B cell (primary cell): ENCODE measurements at regions not wholly inside any gene's neighbourhood (a gene's known extent, or its start where the extent isn't known, plus 50 kb on each side); places are given as distances from the start of the nearest gene placed in this dataset.
"Not testable (repeated sequence)": the region's sequence is repeated elsewhere in the genome, so short reads cannot be mapped to it uniquely, and the experiment has no call there.

Experiments used
- ATAC-seq: fragments of 200-7000 bp; cut with Tn5 transposase; one replicate; pipeline ENCODE4 v1.10.0; 2021; ENCODE audit warnings: low read depth, mild to moderate bottlenecking, moderate number of reproducible peaks, moderate library complexity
- CTCF ChIA-PET: fragments of 350-600 bp; sonication (Branson Sonifier 250); formaldehyde crosslinking; loops from one replicate; lab custom pipeline; 2021; ENCODE audit warnings: antibody characterized with exemption, inconsistent platforms; lab: Charles Lee
- POLR2A ChIA-PET: fragments of 350-600 bp; sonication (Branson Sonifier 250); formaldehyde crosslinking; loops from one replicate; lab custom pipeline; 2021; ENCODE audit warnings: antibody characterized with exemption; lab: Charles Lee
- DNase-seq: peaks from one replicate; pipeline ENCODE4 v3.0.0; 2013
- H2AFZ ChIP-seq: 2 replicates; pipeline ENCODE4 v1.6.1; 2012; ENCODE audit warnings: mild to moderate bottlenecking, low read depth, low read length; ENCODE audit not compliant: insufficient read depth, poor library complexity, severe bottlenecking
- H3K27ac ChIP-seq, 2 donors: 1 replicate in 1 of 2; 2 replicates in 1 of 2; pipeline ENCODE4 v1.5.1; 2012 to 2013; ENCODE audit warnings: low read length in 2 of 2, mild to moderate bottlenecking in 2 of 2, moderate library complexity in 1 of 2
- H3K27me3 ChIP-seq, 4 experiments: fragments of 200-600 bp in 1 of 4; sonication (generic) in 1 of 4; replicated peaks in 1 of 4; 1 replicate in 2 of 4; 2 replicates in 2 of 4; pipeline versions ENCODE4 v1.6.1 to v1.7.0; 2013 to 2016; ENCODE audit warnings: low read length in 3 of 4, mild to moderate bottlenecking in 2 of 4, mixed read lengths in 1 of 4, moderate library complexity in 1 of 4; ENCODE audit not compliant: insufficient read depth in 4 of 4, control insufficient read depth in 3 of 4; ENCODE audit errors: control extremely low read depth in 1 of 4
- H3K36me3 ChIP-seq, 2 experiments: replicated peaks in 1 of 2; 1 replicate in 1 of 2; 2 replicates in 1 of 2; pipeline versions ENCODE4 v1.6.1 to v1.7.1; 2013; ENCODE audit warnings: low read length in 1 of 2; ENCODE audit not compliant: insufficient read depth in 2 of 2, control insufficient read depth in 1 of 2; ENCODE audit errors: control extremely low read depth in 1 of 2, extremely low read depth in 1 of 2
- H3K4me1 ChIP-seq, 2 donors: fragments of 200-600 bp in 1 of 2; sonication (generic) in 1 of 2; 1 replicate in 1 of 2; 2 replicates in 1 of 2; pipeline versions ENCODE4 v1.5.1 to v1.6.1; 2013 to 2017; ENCODE audit warnings: low read length in 2 of 2; ENCODE audit not compliant: control insufficient read depth in 2 of 2, insufficient read depth in 2 of 2
- H3K4me2 ChIP-seq: replicated peaks from 2 replicates; pipeline ENCODE3; 2012; ENCODE audit warnings: mild to moderate bottlenecking, low read depth, low read length; ENCODE audit not compliant: poor library complexity, severe bottlenecking
- H3K4me3 ChIP-seq, 5 experiments: fragments of 200-600 bp in 1 of 5; sonication (generic) in 1 of 5; 1 replicate in 3 of 5; 2 replicates in 2 of 5; pipeline versions ENCODE4 v1.5.1 to v1.7.0; 2011 to 2016; ENCODE audit warnings: low read length in 4 of 5, mild to moderate bottlenecking in 4 of 5, low read depth in 2 of 5, control low read depth in 1 of 5, moderate library complexity in 1 of 5; ENCODE audit not compliant: insufficient read depth in 1 of 5; ENCODE audit errors: control extremely low read depth in 1 of 5, extremely low read depth in 1 of 5
- H3K79me2 ChIP-seq: fragments of 200-600 bp; sonication (generic); one replicate; pipeline ENCODE4 v1.6.0; 2016; ENCODE audit warnings: low read length; ENCODE audit not compliant: control insufficient read depth, insufficient read depth
- H3K9ac ChIP-seq: fragments of 200-600 bp; sonication (generic); 2 replicates; pipeline ENCODE4 v1.6.1; 2017; ENCODE audit warnings: mild to moderate bottlenecking, low read length, moderate library complexity
- H3K9me3 ChIP-seq, 3 donors: one replicate each; pipeline versions ENCODE4 v1.6.1 to v1.7.1; 2013; ENCODE audit warnings: low read length in 2 of 3; ENCODE audit not compliant: control insufficient read depth in 2 of 3, insufficient read depth in 1 of 3; ENCODE audit errors: control extremely low read depth in 1 of 3
- H4K20me1 ChIP-seq: 2 replicates; pipeline ENCODE4 v1.6.0; 2012; ENCODE audit warnings: mild to moderate bottlenecking, low read length; ENCODE audit not compliant: insufficient read depth, control insufficient read depth, poor library complexity, severe bottlenecking
- H3K27ac Mint-ChIP-seq: one replicate; pipeline ENCODE4 v1.8.0; 2021; ENCODE audit warnings: mixed read lengths
- H3K27me3 Mint-ChIP-seq: one replicate; pipeline ENCODE4 v1.8.0; 2021; ENCODE audit warnings: mixed read lengths
- H3K4me1 Mint-ChIP-seq: one replicate; pipeline ENCODE4 v1.8.0; 2021; ENCODE audit warnings: mixed read lengths
- H3K4me3 Mint-ChIP-seq: one replicate; pipeline ENCODE4 v1.8.0; 2021; ENCODE audit warnings: mixed read lengths
- H3K9me3 Mint-ChIP-seq: one replicate; pipeline ENCODE4 v1.8.0; 2022; ENCODE audit warnings: mixed read lengths; ENCODE audit not compliant: insufficient read depth
- EZH2 ChIP-seq: IDR thresholded peaks from 2 replicates; pipeline ENCODE4 v1.6.1; 2012; ENCODE audit warnings: borderline replicate concordance, low read depth, mild to moderate bottlenecking, moderate library complexity, low read length; ENCODE audit not compliant: insufficient read depth, poor library complexity, severe bottlenecking
- WGBS: methylation state at CpG from one replicate; pipeline ENCODE4 v1.1.5; 2013; ENCODE audit warnings: missing lambda C conversion rate; ENCODE audit not compliant: insufficient coverage; 5-methylcytosine and 5-hydroxymethylcytosine counted together
- intact Hi-C: fragments of 100-400 bp; cut with micrococcal nuclease; formaldehyde crosslinking; loops from one replicate; pipeline ENCODE4 v1.10.0; 2022
- TF ChIP-seq, protein P1 (sequence below): fragments of 200-600 bp; IDR thresholded peaks from one replicate; pipeline ENCODE4 v1.8.0; 2022; ENCODE audit warnings: antibody characterized with exemption, mild to moderate bottlenecking

DNA sequence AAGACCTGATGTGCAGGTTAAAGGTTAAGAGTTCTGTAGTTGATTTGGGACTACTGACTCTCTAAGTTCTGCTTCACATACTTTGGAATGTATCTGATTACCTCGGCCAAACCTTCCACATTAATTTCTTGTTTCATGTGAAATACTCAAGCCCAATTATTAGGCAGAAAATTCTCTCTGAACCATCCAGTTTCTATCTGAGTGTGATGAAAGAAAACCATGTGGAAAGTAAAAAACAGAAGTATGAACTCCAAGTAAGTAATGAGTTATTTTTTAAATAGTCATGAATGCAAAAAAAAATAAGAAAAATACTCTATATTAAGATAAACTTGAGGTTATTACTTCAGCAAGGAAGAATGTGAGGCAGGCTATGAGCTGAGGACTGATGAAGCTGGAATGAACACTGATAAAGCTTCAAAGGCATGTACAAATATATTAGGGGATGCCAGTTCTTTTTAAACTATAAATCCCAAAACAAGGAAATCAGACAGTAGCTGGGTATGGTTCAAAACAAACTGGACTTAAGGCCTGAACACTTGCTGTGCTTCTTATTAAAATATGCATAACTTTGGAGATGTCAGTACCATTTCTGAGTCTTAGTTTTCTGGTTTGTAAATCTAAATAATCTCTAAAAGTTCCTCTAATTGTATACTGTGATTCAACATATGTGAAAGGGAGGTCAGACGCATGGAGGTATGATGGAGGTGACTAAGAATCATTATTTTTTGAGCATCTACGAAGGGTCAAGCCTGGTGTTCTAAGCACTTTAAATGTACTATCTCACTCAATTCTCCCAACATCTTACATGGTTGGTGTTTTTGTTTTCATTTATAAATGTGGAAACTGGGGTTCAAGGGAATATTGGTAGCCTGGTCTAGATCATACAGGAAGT, 59.6 kb downstream of the COL6A6 start:
- no peak for TF ChIP-seq EZH2
- TF ChIP-seq, protein P1, sequence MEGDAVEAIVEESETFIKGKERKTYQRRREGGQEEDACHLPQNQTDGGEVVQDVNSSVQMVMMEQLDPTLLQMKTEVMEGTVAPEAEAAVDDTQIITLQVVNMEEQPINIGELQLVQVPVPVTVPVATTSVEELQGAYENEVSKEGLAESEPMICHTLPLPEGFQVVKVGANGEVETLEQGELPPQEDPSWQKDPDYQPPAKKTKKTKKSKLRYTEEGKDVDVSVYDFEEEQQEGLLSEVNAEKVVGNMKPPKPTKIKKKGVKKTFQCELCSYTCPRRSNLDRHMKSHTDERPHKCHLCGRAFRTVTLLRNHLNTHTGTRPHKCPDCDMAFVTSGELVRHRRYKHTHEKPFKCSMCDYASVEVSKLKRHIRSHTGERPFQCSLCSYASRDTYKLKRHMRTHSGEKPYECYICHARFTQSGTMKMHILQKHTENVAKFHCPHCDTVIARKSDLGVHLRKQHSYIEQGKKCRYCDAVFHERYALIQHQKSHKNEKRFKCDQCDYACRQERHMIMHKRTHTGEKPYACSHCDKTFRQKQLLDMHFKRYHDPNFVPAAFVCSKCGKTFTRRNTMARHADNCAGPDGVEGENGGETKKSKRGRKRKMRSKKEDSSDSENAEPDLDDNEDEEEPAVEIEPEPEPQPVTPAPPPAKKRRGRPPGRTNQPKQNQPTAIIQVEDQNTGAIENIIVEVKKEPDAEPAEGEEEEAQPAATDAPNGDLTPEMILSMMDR, result no peak
- DNase-seq, result no peak
- intact Hi-C loops, result no loop called here
- WGBS, result no CpG with 5 or more reads among the region's 3 CpGs
- no peaks in the 10 kb centered on the region for H3K4me1 Mint-ChIP-seq
- H3K36me3 ChIP-seq, result no peaks in the 10 kb centered on the region
- no peak overlapping the region for H3K4me3 Mint-ChIP-seq
- no peak overlapping the region for H2AFZ ChIP-seq
- no peaks in the 10 kb centered on the region for H3K4me1 ChIP-seq
- no peak overlapping the region for H3K27ac Mint-ChIP-seq
- H3K4me2 ChIP-seq, result no peak overlapping the region
- ChIA-PET CTCF (interaction anchor here (1.5 kb wide), 1 partner anchor 11 kb away, joined by 3 read pairs; no protein-coding TSS in a partner anchor), POLR2A (no interaction called here)
- no peaks in the 10 kb centered on the region for H3K9me3 Mint-ChIP-seq
- no peaks in the 10 kb centered on the region for H3K9me3 ChIP-seq
- H3K27ac ChIP-seq, result no peak overlapping the region
- H4K20me1 ChIP-seq, result no peaks in the 10 kb centered on the region
- no peak for ATAC-seq
- H3K9ac ChIP-seq, result no peak overlapping the region
- H3K4me3 ChIP-seq, result no peak overlapping the region
- H3K27me3 ChIP-seq, result no peaks in the 10 kb centered on the region
- H3K27me3 Mint-ChIP-seq, result peaks cover 10% of the 10 kb centered on the region
- H3K79me2 ChIP-seq, result no peaks in the 10 kb centered on the region

- CTCF ChIA-PET, result no interaction called here
- peaks cover 13% of the 10 kb centered on the region for H3K27me3 Mint-ChIP-seq
- ATAC-seq (no peak), DNase-seq (no peak)
- Histone ChIP-seq H3K36me3 (no peaks in the 10 kb centered on the region), H3K27ac (no peak overlapping the region), H3K27me3 (no peaks in the 10 kb centered on the region), H2AFZ (no peak overlapping the region), H3K4me2 (no peak overlapping the region), H3K4me1 (no peaks in the 10 kb centered on the region), H4K20me1 (no peaks in the 10 kb centered on the region), H3K9ac (no peak overlapping the region), H3K9me3 (no peaks in the 10 kb centered on the region), H3K4me3 (no peak overlapping the region), H3K79me2 (no peaks in the 10 kb centered on the region)
- H3K4me3 Mint-ChIP-seq, result no peak overlapping the region
- no peak overlapping the region for H3K27ac Mint-ChIP-seq
- no peaks in the 10 kb centered on the region for H3K4me1 Mint-ChIP-seq
- intact Hi-C loops, result no loop called here
- POLR2A ChIA-PET, result no interaction called here
- TF ChIP-seq EZH2, result no peak
- TF ChIP-seq, protein P1, result no peak
- H3K9me3 Mint-ChIP-seq, result no peaks in the 10 kb centered on the region
Measured at GRCh38 chr3:130582457-130583153, 65.6 kb downstream of the COL6A6 start.

DNA sequence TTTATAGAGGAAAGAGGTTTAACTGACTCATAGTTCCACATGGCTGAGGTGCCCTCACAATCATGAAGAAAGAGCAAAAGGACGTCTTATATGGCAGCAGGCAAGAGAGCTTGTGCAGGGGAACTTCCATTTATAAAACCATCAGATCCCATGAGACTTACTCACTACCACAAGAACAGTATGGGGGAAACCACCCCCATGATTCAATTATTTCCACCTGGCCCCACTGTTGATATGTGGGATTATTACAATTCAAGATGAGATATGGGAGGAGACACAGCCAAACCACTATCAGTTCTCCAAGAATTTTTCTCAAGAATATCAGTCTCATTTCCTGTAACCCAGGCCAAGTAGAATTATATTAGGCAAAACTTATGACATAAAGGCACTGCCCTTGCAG, 77.8 kb downstream of the COL6A6 start:
- H3K9me3 Mint-ChIP-seq, result not testable (repeated sequence)

More for the DNA sequence above, 77.8 kb downstream of the COL6A6 start:
- H3K4me2 ChIP-seq, H3K27me3 ChIP-seq, H3K9me3 ChIP-seq, H3K4me1 ChIP-seq, DNase-seq, intact Hi-C loops, H3K4me1 Mint-ChIP-seq, H2AFZ ChIP-seq, H3K79me2 ChIP-seq, POLR2A ChIA-PET, CTCF ChIA-PET, H3K27ac Mint-ChIP-seq, H3K27ac ChIP-seq, H3K4me3 ChIP-seq, H3K4me3 Mint-ChIP-seq, H3K9ac ChIP-seq, H4K20me1 ChIP-seq, ATAC-seq, H3K36me3 ChIP-seq: not testable (repeated sequence)
- peaks cover 10% of the 10 kb centered on the region for H3K27me3 Mint-ChIP-seq
- WGBS, result no CpG with 5 or more reads among the region's 1 CpG
